B cell (primary cell): ENCODE measurements at regions not wholly inside any gene's neighbourhood (a gene's known extent, or its start where the extent isn't known, plus 50 kb on each side); places are given as distances from the start of the nearest gene placed in this dataset.

Experiments
- EZH2 ChIP-seq: IDR thresholded peaks from 2 replicates; pipeline ENCODE4 v1.6.1; 2012; ENCODE audit warnings: borderline replicate concordance, low read depth, mild to moderate bottlenecking, moderate library complexity, low read length; ENCODE audit not compliant: insufficient read depth, poor library complexity, severe bottlenecking
- TF ChIP-seq, protein P1 (sequence below): fragments of 200-600 bp; IDR thresholded peaks from one replicate; pipeline ENCODE4 v1.8.0; 2022; ENCODE audit warnings: antibody characterized with exemption, mild to moderate bottlenecking

DNA sequence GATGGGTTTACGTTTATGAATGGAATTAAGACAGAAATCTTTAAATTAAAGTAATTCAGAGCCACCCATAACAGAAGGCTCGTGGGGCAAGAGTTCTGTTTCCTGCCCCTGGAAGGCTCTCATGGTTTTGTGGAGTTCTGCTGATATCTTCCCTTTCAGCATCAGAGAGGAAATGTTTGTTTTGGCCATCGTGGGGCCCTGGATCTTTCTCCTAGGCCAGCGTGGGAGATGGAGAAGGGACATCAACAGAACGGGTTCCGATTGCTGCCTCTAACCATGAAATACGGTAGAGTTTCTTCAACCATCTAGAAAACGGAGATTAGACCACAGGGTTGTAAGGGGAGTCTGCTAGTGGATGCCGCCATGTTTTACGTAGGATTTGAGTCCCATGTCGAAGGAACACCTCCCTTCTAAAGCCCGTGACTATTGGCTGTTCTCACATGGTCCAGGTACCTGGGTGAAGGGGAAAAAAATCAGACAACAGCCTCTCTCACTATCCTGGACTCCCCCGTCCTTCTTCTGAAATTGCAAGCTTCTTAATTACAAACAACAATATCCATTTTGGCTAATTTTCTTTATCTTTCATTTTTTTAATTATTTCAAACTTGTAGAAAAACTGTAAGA is 169.1 kb upstream of the CELF2 start:
- TF ChIP-seq EZH2, result no peak
- TF ChIP-seq, protein P1, sequence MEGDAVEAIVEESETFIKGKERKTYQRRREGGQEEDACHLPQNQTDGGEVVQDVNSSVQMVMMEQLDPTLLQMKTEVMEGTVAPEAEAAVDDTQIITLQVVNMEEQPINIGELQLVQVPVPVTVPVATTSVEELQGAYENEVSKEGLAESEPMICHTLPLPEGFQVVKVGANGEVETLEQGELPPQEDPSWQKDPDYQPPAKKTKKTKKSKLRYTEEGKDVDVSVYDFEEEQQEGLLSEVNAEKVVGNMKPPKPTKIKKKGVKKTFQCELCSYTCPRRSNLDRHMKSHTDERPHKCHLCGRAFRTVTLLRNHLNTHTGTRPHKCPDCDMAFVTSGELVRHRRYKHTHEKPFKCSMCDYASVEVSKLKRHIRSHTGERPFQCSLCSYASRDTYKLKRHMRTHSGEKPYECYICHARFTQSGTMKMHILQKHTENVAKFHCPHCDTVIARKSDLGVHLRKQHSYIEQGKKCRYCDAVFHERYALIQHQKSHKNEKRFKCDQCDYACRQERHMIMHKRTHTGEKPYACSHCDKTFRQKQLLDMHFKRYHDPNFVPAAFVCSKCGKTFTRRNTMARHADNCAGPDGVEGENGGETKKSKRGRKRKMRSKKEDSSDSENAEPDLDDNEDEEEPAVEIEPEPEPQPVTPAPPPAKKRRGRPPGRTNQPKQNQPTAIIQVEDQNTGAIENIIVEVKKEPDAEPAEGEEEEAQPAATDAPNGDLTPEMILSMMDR, result no peak
